Loucy (cell line): ENCODE measurements at regions not wholly inside any gene's neighbourhood (a gene's known extent, or its start where the extent isn't known, plus 50 kb on each side); places are given as distances from the start of the nearest gene placed in this dataset.

ENCODE experiments used
- EZH2phosphoT487 ChIP-seq: fragments of 200-600 bp; IDR thresholded peaks from 2 replicates; pipeline ENCODE4 v1.6.1; 2018; ENCODE audit warnings: antibody characterized with exemption, mild to moderate bottlenecking, moderate library complexity, borderline replicate concordance
- TF ChIP-seq, protein P1 (sequence below): fragments of 200-600 bp; sonication (generic); conservative IDR thresholded peaks from 2 replicates; pipeline ENCODE4 v1.5.1; 2014; ENCODE audit warnings: mild to moderate bottlenecking, antibody characterized with exemption, low read length

DNA sequence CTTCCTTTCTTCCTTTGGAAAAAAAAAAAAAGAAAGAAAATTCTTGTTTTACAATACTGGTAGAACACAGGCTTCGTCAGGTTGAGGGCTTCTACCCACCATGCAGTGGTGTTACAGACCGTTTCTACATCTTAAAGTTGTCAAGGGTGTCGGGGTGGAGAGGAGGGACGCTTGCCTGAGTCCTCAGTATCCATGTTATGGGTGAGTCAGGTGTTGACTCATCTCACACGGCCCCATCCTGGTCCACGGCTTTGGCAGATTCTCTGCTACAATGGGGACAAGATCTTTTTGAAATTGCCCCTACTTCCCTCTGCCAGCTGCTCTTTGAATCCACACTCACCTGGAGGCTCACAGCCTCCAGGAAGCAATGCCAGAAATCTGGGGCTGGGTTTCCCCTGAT lies 310.3 kb upstream of the ZFP42 start:
- TF ChIP-seq, protein P1, sequence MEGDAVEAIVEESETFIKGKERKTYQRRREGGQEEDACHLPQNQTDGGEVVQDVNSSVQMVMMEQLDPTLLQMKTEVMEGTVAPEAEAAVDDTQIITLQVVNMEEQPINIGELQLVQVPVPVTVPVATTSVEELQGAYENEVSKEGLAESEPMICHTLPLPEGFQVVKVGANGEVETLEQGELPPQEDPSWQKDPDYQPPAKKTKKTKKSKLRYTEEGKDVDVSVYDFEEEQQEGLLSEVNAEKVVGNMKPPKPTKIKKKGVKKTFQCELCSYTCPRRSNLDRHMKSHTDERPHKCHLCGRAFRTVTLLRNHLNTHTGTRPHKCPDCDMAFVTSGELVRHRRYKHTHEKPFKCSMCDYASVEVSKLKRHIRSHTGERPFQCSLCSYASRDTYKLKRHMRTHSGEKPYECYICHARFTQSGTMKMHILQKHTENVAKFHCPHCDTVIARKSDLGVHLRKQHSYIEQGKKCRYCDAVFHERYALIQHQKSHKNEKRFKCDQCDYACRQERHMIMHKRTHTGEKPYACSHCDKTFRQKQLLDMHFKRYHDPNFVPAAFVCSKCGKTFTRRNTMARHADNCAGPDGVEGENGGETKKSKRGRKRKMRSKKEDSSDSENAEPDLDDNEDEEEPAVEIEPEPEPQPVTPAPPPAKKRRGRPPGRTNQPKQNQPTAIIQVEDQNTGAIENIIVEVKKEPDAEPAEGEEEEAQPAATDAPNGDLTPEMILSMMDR = no peak
- TF ChIP-seq EZH2phosphoT487 = no peak
